C4-2B (cell line): ENCODE measurements at regions not wholly inside any gene's neighbourhood (a gene's known extent, or its start where the extent isn't known, plus 50 kb on each side); places are given as distances from the start of the nearest gene placed in this dataset.

Experiments
- ZFX ChIP-seq: fragments of 450-650 bp; IDR thresholded peaks from 2 replicates; pipeline ENCODE4 v1.6.1; 2017
- TF ChIP-seq, protein P1 (sequence below): fragments of 450-650 bp; conservative IDR thresholded peaks from 2 replicates; pipeline ENCODE4 v1.5.1; 2017; ENCODE audit warnings: mild to moderate bottlenecking

DNA sequence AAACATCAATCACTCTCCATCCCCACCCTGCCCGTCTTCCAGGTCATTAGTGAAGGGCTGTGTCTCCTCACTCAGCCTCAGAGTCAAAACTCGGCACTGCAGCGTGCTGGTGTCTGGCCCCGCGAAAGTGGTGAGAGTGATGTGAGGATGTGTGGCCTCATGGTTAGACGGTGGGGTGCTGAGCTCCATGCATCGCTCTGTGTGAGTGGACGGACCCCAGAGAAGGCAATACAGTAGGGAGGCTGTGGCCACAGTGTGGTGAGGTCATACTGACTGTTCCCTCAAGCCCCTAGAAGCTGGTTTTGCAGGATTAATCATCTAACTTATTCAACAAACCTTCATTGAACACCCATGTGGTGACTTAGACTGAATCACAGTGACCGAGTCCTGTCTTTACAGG lies 329.9 kb upstream of the AJAP1 start:
- TF ChIP-seq, protein P1, sequence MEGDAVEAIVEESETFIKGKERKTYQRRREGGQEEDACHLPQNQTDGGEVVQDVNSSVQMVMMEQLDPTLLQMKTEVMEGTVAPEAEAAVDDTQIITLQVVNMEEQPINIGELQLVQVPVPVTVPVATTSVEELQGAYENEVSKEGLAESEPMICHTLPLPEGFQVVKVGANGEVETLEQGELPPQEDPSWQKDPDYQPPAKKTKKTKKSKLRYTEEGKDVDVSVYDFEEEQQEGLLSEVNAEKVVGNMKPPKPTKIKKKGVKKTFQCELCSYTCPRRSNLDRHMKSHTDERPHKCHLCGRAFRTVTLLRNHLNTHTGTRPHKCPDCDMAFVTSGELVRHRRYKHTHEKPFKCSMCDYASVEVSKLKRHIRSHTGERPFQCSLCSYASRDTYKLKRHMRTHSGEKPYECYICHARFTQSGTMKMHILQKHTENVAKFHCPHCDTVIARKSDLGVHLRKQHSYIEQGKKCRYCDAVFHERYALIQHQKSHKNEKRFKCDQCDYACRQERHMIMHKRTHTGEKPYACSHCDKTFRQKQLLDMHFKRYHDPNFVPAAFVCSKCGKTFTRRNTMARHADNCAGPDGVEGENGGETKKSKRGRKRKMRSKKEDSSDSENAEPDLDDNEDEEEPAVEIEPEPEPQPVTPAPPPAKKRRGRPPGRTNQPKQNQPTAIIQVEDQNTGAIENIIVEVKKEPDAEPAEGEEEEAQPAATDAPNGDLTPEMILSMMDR = no peak
- TF ChIP-seq ZFX = no peak
